HEK293 (cell line): ENCODE measurements at regions not wholly inside any gene's neighbourhood (a gene's known extent, or its start where the extent isn't known, plus 50 kb on each side); places are given as distances from the start of the nearest gene placed in this dataset.
A peak's percentile ranks its signal among the peaks of the same experiment; 100 is the strongest.

Source experiments
- CTCF ChIA-PET: fragments of 350-600 bp; formaldehyde crosslinking; extraction: SDS; loops from one replicate; lab custom pipeline; 2021; ENCODE audit warnings: antibody characterized with exemption; lab: Yijun Ruan, JAX
- POLR2A ChIA-PET: fragments of 300-600 bp; formaldehyde crosslinking; extraction: SDS; loops from one replicate; lab custom pipeline; 2020; ENCODE audit warnings: antibody characterized with exemption, inconsistent platforms; lab: Yijun Ruan, JAX
- H3K27ac ChIP-seq: fragments of 200-500 bp; sonication (Bioruptor generic); 2 replicates; pipeline ENCODE4 v1.5.1; 2014; ENCODE audit warnings: low read depth, low read length, control low read depth, inconsistent platforms; ENCODE audit errors: extremely low read depth
- H3K36me3 ChIP-seq, 2 experiments: fragments of 200-500 bp in 1 of 2; sonication (Bioruptor generic) in 1 of 2; 1 replicate in 1 of 2; 2 replicates in 1 of 2; pipeline ENCODE4 v1.5.1; 2014 to 2017; ENCODE audit warnings: inconsistent platforms in 2 of 2, low read length in 2 of 2; ENCODE audit not compliant: control insufficient read depth in 2 of 2, insufficient read depth in 1 of 2
- H3K4me1 ChIP-seq: fragments of 200-500 bp; sonication (Bioruptor generic); 2 replicates; pipeline ENCODE4 v1.5.1; 2014; ENCODE audit warnings: mild to moderate bottlenecking, low read length, inconsistent platforms; ENCODE audit not compliant: control insufficient read depth, insufficient read depth
- H3K4me3 ChIP-seq: 2 replicates; pipeline ENCODE4 v1.5.1; 2011; ENCODE audit warnings: low read depth, mild to moderate bottlenecking, control low read depth, low read length, moderate library complexity
- H3K9me3 ChIP-seq: fragments of 200-500 bp; sonication (Bioruptor generic); 2 replicates; pipeline ENCODE4 v1.5.1; 2014; ENCODE audit warnings: low read depth, low read length, inconsistent platforms; ENCODE audit not compliant: control insufficient read depth, insufficient read depth
- FEZF1 ChIP-seq: fragments of 450-650 bp; formaldehyde crosslinking; IDR thresholded peaks from 2 replicates; pipeline ENCODE4 v1.5.1; 2016; ENCODE audit warnings: missing biosample characterization, missing genetic modification characterization
- OSR2 ChIP-seq: fragments of 450-650 bp; formaldehyde crosslinking; IDR thresholded peaks from 2 replicates; pipeline ENCODE4 v1.5.1; 2016; ENCODE audit warnings: missing biosample characterization, missing genetic modification characterization
- PRDM2 ChIP-seq: fragments of 450-650 bp; formaldehyde crosslinking; IDR thresholded peaks from 2 replicates; pipeline ENCODE4 v1.5.1; 2016; ENCODE audit warnings: missing biosample characterization, missing genetic modification characterization, borderline replicate concordance
- PRDM4 ChIP-seq: fragments of 450-650 bp; formaldehyde crosslinking; IDR thresholded peaks from 2 replicates; pipeline ENCODE4 v1.5.1; 2017; ENCODE audit warnings: missing biosample characterization, missing genetic modification characterization
- PRDM6 ChIP-seq: fragments of 450-650 bp; formaldehyde crosslinking; IDR thresholded peaks from 2 replicates; pipeline ENCODE4 v1.5.1; 2017; ENCODE audit warnings: missing biosample characterization, missing genetic modification characterization
- SCRT2 ChIP-seq: fragments of 450-650 bp; formaldehyde crosslinking; IDR thresholded peaks from 2 replicates; pipeline ENCODE4 v1.5.1; 2016; ENCODE audit warnings: missing biosample characterization, missing genetic modification characterization
- ZBTB20 ChIP-seq: fragments of 450-650 bp; formaldehyde crosslinking; IDR thresholded peaks from 2 replicates; pipeline ENCODE4 v1.5.1; 2016; ENCODE audit warnings: missing biosample characterization, missing genetic modification characterization
- ZNF239 ChIP-seq: fragments of 450-650 bp; formaldehyde crosslinking; IDR thresholded peaks from 2 replicates; pipeline ENCODE4 v1.5.1; 2016; ENCODE audit warnings: missing biosample characterization, missing genetic modification characterization
- ZNF473 ChIP-seq: fragments of 450-650 bp; formaldehyde crosslinking; IDR thresholded peaks from 2 replicates; pipeline ENCODE4 v1.5.1; 2017; ENCODE audit warnings: missing biosample characterization, missing genetic modification characterization
- ZNF791 ChIP-seq: fragments of 450-650 bp; formaldehyde crosslinking; IDR thresholded peaks from 2 replicates; pipeline ENCODE4 v1.5.1; 2016; ENCODE audit warnings: missing biosample characterization, missing genetic modification characterization
- ZNF792 ChIP-seq: fragments of 450-650 bp; formaldehyde crosslinking; IDR thresholded peaks from 2 replicates; pipeline ENCODE4 v1.5.1; 2016; ENCODE audit warnings: missing biosample characterization, missing genetic modification characterization
- ZNF843 ChIP-seq: fragments of 450-650 bp; formaldehyde crosslinking; IDR thresholded peaks from 2 replicates; pipeline ENCODE4 v1.5.1; 2016; ENCODE audit warnings: missing biosample characterization, missing genetic modification characterization
- ZXDB ChIP-seq: fragments of 450-650 bp; formaldehyde crosslinking; IDR thresholded peaks from 2 replicates; pipeline ENCODE4 v1.5.1; 2016; ENCODE audit warnings: missing biosample characterization, missing genetic modification characterization
- TF ChIP-seq, protein P1 (sequence below): fragments of 450-650 bp; formaldehyde crosslinking; IDR thresholded peaks from 2 replicates; pipeline ENCODE4 v1.5.1; 2016; ENCODE audit warnings: missing biosample characterization, missing genetic modification characterization

GRCh38 chr2:156778916-156779315 lies 342.7 kb downstream of the GPD2 start (continued):
- no peak for TF ChIP-seq PRDM2
- TF ChIP-seq SCRT2: no peak
- TF ChIP-seq, all 188 proteins: peak for 0

GRCh38 chr2:156779416-156780120 lies 343.4 kb downstream of the GPD2 start:
- Histone ChIP-seq H3K4me3 (no peak overlapping the region), H3K36me3 (no peaks in the 10 kb centered on the region), H3K9me3 (no peaks in the 10 kb centered on the region), H3K4me1 (peaks cover 9% of the 10 kb centered on the region), H3K27ac (no peak overlapping the region)
- ChIA-PET CTCF (no interaction called here), POLR2A (no interaction called here)
- TF ChIP-seq ZNF473 (tag by site-specific recombination): no peak
- TF ChIP-seq FEZF1 (tag by site-specific recombination): peak; percentile 83
- no peak for TF ChIP-seq ZNF791 (tag by site-specific recombination)
- 0 out of 2 replicates have a peak, but pooled peaks have one; percentile 22 for TF ChIP-seq OSR2 (tag by site-specific recombination)
- TF ChIP-seq ZNF843 (tag by site-specific recombination): peak; percentile 73
- TF ChIP-seq ZXDB (tag by site-specific recombination): peak; percentile 54; the same call in 1 of the 2 replicates
- TF ChIP-seq PRDM4 (tag by site-specific recombination): peak; percentile 50; the same call in 1 of the 2 replicates
- TF ChIP-seq ZNF792: no peak
- TF ChIP-seq ZBTB20: no peak
- no peak for TF ChIP-seq ZNF239 (tag by site-specific recombination)
- TF ChIP-seq, protein P1, sequence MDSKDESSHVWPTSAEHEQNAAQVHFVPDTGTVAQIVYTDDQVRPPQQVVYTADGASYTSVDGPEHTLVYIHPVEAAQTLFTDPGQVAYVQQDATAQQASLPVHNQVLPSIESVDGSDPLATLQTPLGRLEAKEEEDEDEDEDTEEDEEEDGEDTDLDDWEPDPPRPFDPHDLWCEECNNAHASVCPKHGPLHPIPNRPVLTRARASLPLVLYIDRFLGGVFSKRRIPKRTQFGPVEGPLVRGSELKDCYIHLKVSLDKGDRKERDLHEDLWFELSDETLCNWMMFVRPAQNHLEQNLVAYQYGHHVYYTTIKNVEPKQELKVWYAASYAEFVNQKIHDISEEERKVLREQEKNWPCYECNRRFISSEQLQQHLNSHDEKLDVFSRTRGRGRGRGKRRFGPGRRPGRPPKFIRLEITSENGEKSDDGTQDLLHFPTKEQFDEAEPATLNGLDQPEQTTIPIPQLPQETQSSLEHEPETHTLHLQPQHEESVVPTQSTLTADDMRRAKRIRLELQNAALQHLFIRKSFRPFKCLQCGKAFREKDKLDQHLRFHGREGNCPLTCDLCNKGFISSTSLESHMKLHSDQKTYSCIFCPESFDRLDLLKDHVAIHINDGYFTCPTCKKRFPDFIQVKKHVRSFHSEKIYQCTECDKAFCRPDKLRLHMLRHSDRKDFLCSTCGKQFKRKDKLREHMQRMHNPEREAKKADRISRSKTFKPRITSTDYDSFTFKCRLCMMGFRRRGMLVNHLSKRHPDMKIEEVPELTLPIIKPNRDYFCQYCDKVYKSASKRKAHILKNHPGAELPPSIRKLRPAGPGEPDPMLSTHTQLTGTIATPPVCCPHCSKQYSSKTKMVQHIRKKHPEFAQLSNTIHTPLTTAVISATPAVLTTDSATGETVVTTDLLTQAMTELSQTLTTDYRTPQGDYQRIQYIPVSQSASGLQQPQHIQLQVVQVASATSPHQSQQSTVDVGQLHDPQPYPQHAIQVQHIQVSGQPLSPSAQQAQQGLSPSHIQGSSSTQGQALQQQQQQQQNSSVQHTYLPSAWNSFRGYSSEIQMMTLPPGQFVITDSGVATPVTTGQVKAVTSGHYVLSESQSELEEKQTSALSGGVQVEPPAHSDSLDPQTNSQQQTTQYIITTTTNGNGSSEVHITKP (tag by site-specific recombination): no peak
- TF ChIP-seq PRDM6: peak; percentile 43; the same call in 1 of the 2 replicates
